Ishikawa (cell line): ENCODE measurements at regions not wholly inside any gene's neighbourhood (a gene's known extent, or its start where the extent isn't known, plus 50 kb on each side); places are given as distances from the start of the nearest gene placed in this dataset.
A peak's percentile ranks its signal among the peaks of the same experiment; 100 is the strongest.

ENCODE experiments used
- CEBPB ChIP-seq: IDR thresholded peaks from 2 replicates; pipeline ENCODE4 v1.6.1; 2012
- CREB1 ChIP-seq: IDR thresholded peaks from 2 replicates; pipeline ENCODE4 v1.6.1; 2012; ENCODE audit warnings: low read depth
- EGR1 ChIP-seq: IDR thresholded peaks from 2 replicates; pipeline ENCODE4 v1.6.1; 2012
- EP300 ChIP-seq: IDR thresholded peaks from 2 replicates; pipeline ENCODE4 v1.6.1; 2012; ENCODE audit warnings: borderline replicate concordance
- FOXM1 ChIP-seq: IDR thresholded peaks from 2 replicates; pipeline ENCODE4 v1.6.1; 2012; ENCODE audit warnings: low read depth, borderline replicate concordance
- NFIC ChIP-seq: IDR thresholded peaks from 2 replicates; pipeline ENCODE4 v1.6.1; 2012
- RAD21 ChIP-seq: IDR thresholded peaks from 2 replicates; pipeline ENCODE4 v1.6.1; 2012; ENCODE audit warnings: low read depth
- TAF1 ChIP-seq: IDR thresholded peaks from 2 replicates; pipeline ENCODE4 v1.6.1; 2012; ENCODE audit warnings: low read depth, mild to moderate bottlenecking
- TCF12 ChIP-seq: IDR thresholded peaks from 2 replicates; pipeline ENCODE4 v1.6.1; 2012; ENCODE audit warnings: low read depth
- TEAD4 ChIP-seq: IDR thresholded peaks from 2 replicates; pipeline ENCODE4 v1.6.1; 2012
- YY1 ChIP-seq: IDR thresholded peaks from 2 replicates; pipeline ENCODE4 v1.6.1; 2012; ENCODE audit warnings: low read depth
- ZBTB7A ChIP-seq: IDR thresholded peaks from 2 replicates; pipeline ENCODE4 v1.6.1; 2012; ENCODE audit warnings: low read depth
- TF ChIP-seq, protein P1 (sequence below): IDR thresholded peaks from 2 replicates; pipeline ENCODE4 v1.6.1; 2012
- TF ChIP-seq, protein P2 (sequence below): IDR thresholded peaks from 2 replicates; pipeline ENCODE4 v1.6.1; 2012; ENCODE audit warnings: low read depth, mild to moderate bottlenecking
- TF ChIP-seq, protein P3 (sequence below): IDR thresholded peaks from 2 replicates; pipeline ENCODE4 v1.6.1; 2012

DNA sequence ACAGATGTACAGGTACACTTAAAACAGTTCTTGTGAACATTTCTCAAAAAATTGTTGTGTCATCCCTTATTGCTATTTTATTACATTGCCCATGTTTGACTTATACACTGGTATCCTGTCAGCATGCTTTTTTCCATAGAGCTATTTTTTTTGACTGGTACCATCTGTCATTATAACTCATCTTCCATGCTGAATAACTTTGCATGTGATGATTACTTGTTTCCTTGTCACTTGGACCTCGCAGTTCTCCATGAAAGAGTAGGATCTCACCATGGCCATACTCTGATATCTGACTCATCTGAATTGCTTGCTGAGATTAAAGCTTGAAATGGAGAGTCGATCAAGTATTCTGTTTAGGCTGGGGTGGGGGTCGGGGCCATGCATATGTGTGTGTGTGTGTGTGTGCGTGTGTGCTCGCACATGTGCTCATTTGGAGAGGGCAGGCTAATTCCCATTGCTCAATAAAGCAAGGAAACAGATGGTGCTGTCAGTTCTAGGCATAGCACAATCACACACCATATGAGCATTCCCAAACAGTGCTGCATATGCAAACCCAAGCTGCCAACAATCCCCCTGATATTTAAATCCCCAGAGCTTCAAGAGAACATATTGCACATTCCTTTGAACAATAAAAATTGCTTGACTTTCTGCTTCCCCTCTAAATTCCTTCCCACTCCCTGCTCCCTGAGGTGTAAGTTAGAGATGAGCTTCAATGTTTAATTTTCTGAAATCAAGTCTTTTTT lies 62.9 kb downstream of the NHLRC3 start:
- TF ChIP-seq, protein P1, sequence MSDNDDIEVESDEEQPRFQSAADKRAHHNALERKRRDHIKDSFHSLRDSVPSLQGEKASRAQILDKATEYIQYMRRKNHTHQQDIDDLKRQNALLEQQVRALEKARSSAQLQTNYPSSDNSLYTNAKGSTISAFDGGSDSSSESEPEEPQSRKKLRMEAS: no peak
- TF ChIP-seq CEBPB (no peak), YY1 (no peak), EP300 (no peak), RAD21 (no peak), FOXM1 (no peak), TEAD4 (no peak), TCF12 (no peak), TAF1 (no peak), EGR1 (no peak), ZBTB7A (no peak), NFIC (no peak), CREB1 (no peak)
- TF ChIP-seq, protein P2, sequence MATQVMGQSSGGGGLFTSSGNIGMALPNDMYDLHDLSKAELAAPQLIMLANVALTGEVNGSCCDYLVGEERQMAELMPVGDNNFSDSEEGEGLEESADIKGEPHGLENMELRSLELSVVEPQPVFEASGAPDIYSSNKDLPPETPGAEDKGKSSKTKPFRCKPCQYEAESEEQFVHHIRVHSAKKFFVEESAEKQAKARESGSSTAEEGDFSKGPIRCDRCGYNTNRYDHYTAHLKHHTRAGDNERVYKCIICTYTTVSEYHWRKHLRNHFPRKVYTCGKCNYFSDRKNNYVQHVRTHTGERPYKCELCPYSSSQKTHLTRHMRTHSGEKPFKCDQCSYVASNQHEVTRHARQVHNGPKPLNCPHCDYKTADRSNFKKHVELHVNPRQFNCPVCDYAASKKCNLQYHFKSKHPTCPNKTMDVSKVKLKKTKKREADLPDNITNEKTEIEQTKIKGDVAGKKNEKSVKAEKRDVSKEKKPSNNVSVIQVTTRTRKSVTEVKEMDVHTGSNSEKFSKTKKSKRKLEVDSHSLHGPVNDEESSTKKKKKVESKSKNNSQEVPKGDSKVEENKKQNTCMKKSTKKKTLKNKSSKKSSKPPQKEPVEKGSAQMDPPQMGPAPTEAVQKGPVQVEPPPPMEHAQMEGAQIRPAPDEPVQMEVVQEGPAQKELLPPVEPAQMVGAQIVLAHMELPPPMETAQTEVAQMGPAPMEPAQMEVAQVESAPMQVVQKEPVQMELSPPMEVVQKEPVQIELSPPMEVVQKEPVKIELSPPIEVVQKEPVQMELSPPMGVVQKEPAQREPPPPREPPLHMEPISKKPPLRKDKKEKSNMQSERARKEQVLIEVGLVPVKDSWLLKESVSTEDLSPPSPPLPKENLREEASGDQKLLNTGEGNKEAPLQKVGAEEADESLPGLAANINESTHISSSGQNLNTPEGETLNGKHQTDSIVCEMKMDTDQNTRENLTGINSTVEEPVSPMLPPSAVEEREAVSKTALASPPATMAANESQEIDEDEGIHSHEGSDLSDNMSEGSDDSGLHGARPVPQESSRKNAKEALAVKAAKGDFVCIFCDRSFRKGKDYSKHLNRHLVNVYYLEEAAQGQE: no peak
- TF ChIP-seq, protein P3, sequence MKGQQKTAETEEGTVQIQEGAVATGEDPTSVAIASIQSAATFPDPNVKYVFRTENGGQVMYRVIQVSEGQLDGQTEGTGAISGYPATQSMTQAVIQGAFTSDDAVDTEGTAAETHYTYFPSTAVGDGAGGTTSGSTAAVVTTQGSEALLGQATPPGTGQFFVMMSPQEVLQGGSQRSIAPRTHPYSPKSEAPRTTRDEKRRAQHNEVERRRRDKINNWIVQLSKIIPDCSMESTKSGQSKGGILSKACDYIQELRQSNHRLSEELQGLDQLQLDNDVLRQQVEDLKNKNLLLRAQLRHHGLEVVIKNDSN: no peak

DNA sequence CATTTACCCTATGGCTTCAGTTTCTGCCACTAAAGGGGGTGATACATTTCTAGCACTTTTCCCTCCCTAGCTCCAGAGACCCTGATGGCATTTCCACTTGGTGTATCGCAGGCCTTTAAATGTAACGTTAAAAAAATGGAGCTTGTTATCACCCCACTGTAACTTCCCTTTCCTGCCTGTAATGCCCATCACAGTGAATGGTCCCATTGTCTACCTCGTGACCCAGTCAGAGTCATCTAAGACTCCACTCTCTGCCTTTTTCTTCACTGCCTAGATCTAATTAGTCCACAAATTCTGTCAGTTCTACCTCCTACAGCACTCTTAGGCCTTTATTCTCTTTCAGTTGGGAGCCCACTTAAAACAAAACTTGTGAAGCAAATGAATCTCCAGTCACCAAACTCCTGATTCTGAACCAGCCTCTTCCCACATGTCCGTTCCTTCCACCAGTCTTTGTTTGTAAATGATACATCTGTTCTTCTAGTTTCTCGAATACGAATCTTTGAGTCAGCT lies 64.8 kb downstream of the NHLRC3 start:
- no peak for TF ChIP-seq TEAD4
- TF ChIP-seq FOXM1: no peak
- TF ChIP-seq, protein P3: no peak
- no peak for TF ChIP-seq CEBPB
- TF ChIP-seq CREB1: no peak
- no peak for TF ChIP-seq EP300
- TF ChIP-seq ZBTB7A: no peak
- TF ChIP-seq, protein P1: no peak
- no peak for TF ChIP-seq EGR1
- TF ChIP-seq TAF1: no peak
- TF ChIP-seq NFIC: no peak
- TF ChIP-seq TCF12: no peak

DNA sequence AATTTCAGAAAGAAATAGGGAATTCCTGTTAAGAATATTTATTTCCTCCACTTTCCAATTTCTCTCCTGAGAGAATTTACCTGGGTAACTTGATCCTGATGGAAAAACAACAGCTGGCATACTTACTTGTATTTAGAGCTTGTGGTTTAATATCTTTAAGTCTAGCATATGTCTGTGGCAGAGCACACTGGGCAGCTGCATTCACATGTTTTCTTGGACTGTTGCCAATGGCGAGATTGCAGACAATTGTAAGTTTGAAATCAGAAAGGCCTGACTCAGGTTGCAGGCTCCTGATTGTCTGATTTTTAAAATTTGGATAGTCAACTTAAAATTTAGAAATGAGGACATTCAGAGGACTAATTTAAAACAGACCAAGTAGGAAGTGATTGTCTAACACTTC lies 66.9 kb downstream of the NHLRC3 start:
- TF ChIP-seq, protein P1: no peak
- TF ChIP-seq FOXM1 (no peak), NFIC (peak; percentile 66)

DNA sequence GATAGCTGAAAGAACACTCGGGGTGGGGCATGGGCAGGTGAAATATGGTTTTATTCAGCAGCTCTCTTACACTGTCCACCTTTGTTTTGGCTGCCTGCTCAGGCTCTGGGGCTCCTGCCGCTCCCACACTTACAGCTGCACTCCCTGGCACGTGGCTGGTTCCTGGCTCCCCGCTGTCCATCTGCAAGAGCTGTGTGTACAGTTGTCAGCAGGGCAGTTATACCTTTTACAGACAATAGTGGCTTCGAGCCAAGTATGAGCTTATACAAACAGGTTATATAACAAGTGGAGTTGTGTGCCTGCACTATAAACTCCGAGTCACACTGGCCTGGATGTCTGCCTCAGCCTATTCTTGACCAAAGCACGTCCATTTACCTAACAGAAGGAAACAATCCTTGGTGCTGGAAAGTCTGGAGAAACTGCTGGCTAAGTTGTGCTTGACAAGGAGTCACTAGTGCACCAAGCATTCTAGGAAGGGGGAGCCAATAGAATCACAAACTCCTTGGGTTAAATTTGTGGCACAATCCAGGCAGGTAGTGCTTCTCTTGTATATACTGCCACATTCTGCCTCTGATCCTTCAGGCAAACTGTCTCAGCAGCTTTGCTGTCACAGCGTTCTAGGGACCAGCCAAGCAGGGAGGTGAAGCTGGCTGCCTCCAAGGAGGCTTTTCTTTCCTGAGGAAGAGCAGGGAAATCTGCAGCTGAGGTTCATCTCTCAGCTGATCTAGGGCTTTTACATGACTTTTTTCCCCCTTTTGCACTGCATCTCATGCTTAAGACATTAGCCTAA lies 68.2 kb downstream of the NHLRC3 start:
- TF ChIP-seq, protein P1: peak; percentile 37; the same call in 1 of the 2 replicates
- no peak for TF ChIP-seq TCF12
- TF ChIP-seq, protein P3: peak; percentile 40; the same call in 1 of the 2 replicates
- no peak for TF ChIP-seq CREB1
- peak; percentile 71 for TF ChIP-seq NFIC

DNA sequence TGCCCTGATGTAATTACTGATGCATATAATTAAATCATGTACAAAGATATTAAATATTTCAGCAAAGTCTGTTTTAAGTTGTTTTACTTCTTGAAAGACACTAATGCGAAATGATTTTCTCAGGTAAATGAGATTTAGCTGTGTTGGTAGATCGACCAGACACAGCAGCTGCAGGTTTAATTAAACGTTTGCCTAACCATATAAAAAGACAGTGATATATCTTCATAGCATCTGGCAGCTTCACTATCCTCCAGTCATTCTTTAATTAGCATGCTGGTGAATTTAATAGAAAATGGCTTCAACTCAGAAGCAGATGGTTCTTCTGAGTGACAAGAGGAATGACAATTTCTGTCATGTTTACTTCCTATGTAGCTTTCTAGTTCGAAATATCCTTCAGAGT lies 69.3 kb downstream of the NHLRC3 start:
- no peak for TF ChIP-seq TEAD4
- TF ChIP-seq, protein P2: no peak
- TF ChIP-seq YY1: no peak
- TF ChIP-seq, protein P3: no peak
- TF ChIP-seq EP300: no peak
